GM12873 (cell line): ENCODE measurements at regions not wholly inside any gene's neighbourhood (a gene's known extent, or its start where the extent isn't known, plus 50 kb on each side); places are given as distances from the start of the nearest gene placed in this dataset.

Source experiments
- TF ChIP-seq, protein P1 (sequence below): IDR thresholded peaks from 2 replicates; pipeline ENCODE4 v1.5.1; 2012; ENCODE audit warnings: low read depth, mild to moderate bottlenecking, moderate library complexity, low read length, control low read depth; ENCODE audit not compliant: insufficient read depth; ENCODE audit errors: missing control alignments

DNA sequence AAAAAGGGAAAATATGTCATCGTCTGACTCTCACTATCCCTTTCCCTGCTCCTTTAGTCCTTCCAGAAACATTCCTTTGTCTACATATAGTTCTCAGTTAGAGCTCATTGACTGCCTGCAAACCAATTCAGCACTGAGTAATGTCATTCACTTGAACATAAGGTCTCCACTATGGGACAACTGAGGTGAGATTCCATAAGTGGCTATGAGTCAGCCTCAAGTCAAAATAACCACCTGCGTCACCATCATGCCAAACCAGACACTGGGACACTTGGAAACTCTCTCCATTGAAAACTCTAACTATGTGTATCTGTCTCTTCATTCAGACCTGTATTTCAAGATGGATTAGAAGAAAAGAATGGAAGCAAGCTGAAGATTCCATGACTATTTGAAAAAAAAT, 878.0 kb upstream of the PIK3C3 start:
- TF ChIP-seq, protein P1, sequence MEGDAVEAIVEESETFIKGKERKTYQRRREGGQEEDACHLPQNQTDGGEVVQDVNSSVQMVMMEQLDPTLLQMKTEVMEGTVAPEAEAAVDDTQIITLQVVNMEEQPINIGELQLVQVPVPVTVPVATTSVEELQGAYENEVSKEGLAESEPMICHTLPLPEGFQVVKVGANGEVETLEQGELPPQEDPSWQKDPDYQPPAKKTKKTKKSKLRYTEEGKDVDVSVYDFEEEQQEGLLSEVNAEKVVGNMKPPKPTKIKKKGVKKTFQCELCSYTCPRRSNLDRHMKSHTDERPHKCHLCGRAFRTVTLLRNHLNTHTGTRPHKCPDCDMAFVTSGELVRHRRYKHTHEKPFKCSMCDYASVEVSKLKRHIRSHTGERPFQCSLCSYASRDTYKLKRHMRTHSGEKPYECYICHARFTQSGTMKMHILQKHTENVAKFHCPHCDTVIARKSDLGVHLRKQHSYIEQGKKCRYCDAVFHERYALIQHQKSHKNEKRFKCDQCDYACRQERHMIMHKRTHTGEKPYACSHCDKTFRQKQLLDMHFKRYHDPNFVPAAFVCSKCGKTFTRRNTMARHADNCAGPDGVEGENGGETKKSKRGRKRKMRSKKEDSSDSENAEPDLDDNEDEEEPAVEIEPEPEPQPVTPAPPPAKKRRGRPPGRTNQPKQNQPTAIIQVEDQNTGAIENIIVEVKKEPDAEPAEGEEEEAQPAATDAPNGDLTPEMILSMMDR: no peak

DNA sequence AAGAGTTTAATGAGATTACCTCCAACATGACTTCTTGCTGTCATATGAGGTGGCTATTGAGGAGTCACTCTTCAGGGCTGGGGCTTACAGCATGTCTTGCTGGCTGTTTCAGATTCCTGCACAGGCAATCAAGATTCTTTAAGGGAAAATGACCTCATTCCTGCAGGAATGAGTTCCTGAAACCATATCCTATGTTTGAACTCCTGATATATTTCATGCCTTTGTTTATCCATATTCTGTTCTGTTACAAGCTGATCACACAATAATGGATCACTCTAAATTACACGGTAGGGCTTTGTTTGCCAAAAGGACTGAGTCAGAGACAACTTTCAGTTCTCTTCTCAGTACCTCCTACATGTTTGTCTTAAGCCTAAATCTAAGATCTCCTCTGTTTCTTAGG, 879.8 kb upstream of the PIK3C3 start:
- TF ChIP-seq, protein P1: no peak

DNA sequence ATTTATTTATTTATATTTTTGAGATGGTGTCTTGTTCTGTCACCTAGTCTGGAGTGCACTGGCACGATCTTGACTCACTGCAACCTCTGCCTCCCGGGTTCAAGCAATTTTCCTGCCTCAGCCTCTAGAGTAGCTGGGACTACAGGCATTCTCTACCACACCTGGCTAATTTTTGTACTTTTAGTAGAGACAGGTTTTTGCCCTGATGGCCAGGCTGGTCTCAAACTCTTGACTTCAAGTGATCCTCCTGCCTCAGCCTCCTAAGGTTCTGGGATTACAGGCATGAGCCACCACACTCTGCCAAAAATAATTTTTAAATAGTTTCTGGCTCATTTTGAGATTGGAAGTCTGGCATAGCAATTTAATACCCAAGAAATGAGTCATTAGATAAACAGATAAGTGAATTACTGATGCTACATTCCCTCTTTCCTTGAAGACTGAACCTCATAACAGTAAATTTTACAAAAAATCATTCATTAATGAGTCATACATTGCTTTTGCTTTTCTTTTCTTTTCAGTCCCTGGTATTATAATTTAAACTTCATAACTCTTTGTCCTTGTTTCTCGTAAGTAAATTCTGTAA, 881.6 kb upstream of the PIK3C3 start:
- TF ChIP-seq, protein P1: no peak

DNA sequence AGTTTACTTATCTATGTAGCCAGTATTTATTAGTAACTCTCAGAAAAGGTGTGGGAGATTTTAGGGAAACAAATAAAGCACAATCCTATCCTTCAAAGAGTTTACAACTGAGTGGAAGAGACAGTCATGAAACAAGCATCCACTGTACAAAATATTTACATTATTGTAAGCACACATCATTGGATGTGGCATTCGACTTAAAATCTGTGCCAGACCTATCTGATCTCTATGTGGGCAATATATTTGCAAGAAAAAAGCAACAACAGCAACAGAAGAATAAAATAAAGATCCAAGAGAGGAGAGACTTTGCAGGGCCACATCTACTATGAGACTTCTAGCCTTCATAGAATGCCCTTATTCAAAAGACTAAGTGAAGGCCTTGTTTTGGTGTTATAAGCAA, 882.1 kb upstream of the PIK3C3 start:
- TF ChIP-seq, protein P1: no peak

DNA sequence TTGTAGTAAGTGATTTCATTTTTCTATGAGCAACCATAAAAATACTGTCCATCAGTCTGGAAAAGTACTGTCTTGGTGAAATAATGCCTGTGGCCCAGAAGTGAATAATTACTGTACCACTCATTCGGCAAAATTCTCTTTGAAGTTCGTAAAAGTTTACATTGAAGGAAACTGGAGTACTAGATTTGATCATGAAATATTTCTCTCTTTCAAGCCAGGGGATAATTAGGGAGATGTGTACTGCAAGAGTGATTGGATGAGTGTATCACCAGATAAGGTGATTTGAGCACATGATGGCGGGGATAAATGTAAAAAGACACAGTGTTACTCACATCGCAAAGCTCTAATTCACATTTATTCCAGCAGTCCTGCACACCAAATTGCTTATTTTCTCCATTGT, 883.2 kb upstream of the PIK3C3 start:
- TF ChIP-seq, protein P1: no peak

DNA sequence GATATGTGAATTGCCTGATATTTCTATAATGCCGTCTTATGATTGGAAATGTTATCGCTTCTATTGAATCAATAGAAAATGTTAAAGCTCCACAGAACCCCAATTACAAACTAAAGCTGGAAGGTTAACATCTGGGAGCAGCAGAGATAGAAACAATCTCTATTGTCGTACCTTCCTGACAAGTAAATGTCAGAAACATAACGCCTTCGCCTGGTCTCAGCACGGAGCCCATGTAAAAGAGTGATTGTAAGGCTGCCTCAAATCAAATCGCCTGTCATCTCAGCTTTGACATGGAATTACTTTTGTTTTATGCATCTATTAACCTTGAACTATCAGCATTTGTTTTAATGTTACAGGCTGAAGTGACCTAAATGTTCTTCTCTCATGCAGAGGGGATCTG, 885.9 kb upstream of the PIK3C3 start:
- TF ChIP-seq, protein P1: no peak

DNA sequence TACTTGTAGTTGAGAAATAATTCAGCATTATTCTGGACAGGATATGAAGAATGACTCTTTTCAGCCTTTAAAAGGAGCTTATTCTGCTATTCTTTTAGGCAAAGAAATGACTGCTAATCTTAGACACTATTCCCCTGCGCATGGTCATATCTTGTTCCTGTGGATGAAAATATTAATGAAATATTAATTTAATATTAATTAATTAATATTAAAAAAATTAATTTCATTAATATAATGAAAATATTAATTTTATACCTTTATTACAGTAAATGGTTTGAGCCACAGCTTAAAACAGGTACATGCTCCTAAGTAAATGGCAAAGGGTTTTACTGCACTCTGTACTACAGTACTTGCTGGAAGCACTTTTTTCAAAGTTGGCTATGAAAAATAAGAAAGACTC, 890.1 kb upstream of the PIK3C3 start:
- TF ChIP-seq, protein P1: no peak

DNA sequence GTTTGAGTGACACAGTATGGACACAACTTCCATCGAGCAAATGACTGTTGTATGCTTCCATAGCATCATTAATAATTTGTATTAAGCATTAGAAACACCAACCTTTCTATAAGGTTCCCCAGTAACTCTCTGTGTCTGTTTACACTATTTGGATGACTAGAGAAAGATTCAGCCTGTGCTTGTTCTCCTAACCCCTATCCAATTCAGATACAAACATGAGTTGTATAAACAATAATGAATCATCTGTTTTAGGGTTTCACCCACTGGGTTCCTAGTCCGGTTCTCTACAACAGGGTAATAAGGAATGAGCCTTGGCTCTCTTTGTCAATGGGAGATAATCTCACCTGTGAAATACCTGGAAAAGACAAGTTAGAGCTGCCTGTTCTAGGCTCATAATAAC, 894.1 kb upstream of the PIK3C3 start:
- TF ChIP-seq, protein P1: no peak
